Adrenal gland (tissue), 9 donors: ENCODE measurements at regions not wholly inside any gene's neighbourhood (a gene's known extent, or its start where the extent isn't known, plus 50 kb on each side); places are given as distances from the start of the nearest gene placed in this dataset.
"Not testable (repeated sequence)": the region's sequence is repeated elsewhere in the genome, so short reads cannot be mapped to it uniquely, and the experiment has no call there.

Source experiments
- DNase-seq, 7 donors: peaks; one replicate each; pipeline ENCODE4 v3.0.0-alpha.2; 2019 to 2020
- H3K27ac ChIP-seq, 5 donors: fragments of 200-600 bp; sonication (generic) in 4 of 5; 1 replicate in 3 of 5; 2 replicates in 2 of 5; pipeline versions ENCODE4 v1.5.1 to v1.8.0; 2016 to 2020; ENCODE audit warnings: mild to moderate bottlenecking in 1 of 5
- H3K27me3 ChIP-seq: fragments of 200-600 bp; 2 replicates; pipeline ENCODE4 v1.8.0; 2021
- H3K36me3 ChIP-seq, 2 donors: fragments of 200-600 bp; replicated peaks in 1 of 2; 1 replicate in 1 of 2; 2 replicates in 1 of 2; pipeline versions ENCODE4 v1.5.1 to v1.8.0; 2018 to 2022
- H3K4me1 ChIP-seq, 2 donors: fragments of 200-600 bp; replicated peaks in 1 of 2; 1 replicate in 1 of 2; 2 replicates in 1 of 2; pipeline versions ENCODE4 v1.5.1 to v1.8.0; 2018 to 2021
- H3K4me3 ChIP-seq, 4 donors: fragments of 200-600 bp; sonication (generic) in 3 of 4; one replicate each; pipeline ENCODE4 v1.5.1; 2016 to 2018
- H3K9me3 ChIP-seq, 3 donors: fragments of 200-600 bp; sonication (generic) in 1 of 3; replicated peaks in 1 of 3; 1 replicate in 2 of 3; 2 replicates in 1 of 3; pipeline versions ENCODE4 v1.5.1 to v1.8.0; 2016 to 2021
- CTCF ChIP-seq, 6 experiments: fragments of 450-650 bp in 4 of 6; fragments of 200-600 bp in 2 of 6; sonication (generic) in 1 of 6; IDR thresholded peaks; 1 replicate in 5 of 6; 2 replicates in 1 of 6; pipeline versions ENCODE4 v1.5.1 to v1.8.0; 2016 to 2021; ENCODE audit warnings: antibody characterized with exemption in 6 of 6, mild to moderate bottlenecking in 2 of 6, moderate library complexity in 1 of 6
- POLR2A ChIP-seq, 2 donors: fragments of 450-650 bp; IDR thresholded peaks; one replicate each; pipeline ENCODE4 v1.6.1; 2017; ENCODE audit warnings: antibody characterized with exemption in 2 of 2, mild to moderate bottlenecking in 2 of 2, moderate library complexity in 1 of 2
- WGBS, 4 donors: extraction: QIAGEN DNeasy Blood & Tissue Kit in 2 of 4; methylation state at CpG; one replicate each; pipeline versions ENCODE4 v1.1.5 to v1.1.7; 2013 to 2017; 5-methylcytosine and 5-hydroxymethylcytosine counted together
- intact Hi-C, 2 donors: fragments of 100-400 bp; cut with DNase I; formaldehyde crosslinking; loops; one replicate each; pipeline versions ENCODE4 v1.14.1 to v1.15.0; 2022 to 2023
- donor health status: healthy with polysubstance abuse.
- donor health status: Bipolar disorder and iron deficiency.
- donor health status: DM: yes; HTN: yes; CAD: no.
- donor health status: DM: no; HTN: no; CAD: no.
- donor health status: DM: no; HTN: no; CAD: no.

GRCh38 chrX:81925812-81926211 is 723.9 kb downstream of the SH3BGRL start:
- no peak for DNase-seq
- WGBS, 4 donors: 80 to 90% (median 86%) methylated on average over 1 to 2 of the region's 2 CpGs
- TF ChIP-seq POLR2A (IDR thresholded peaks at IDR 0.05): no peak
- intact Hi-C loops: no loop called here
- H3K27me3 ChIP-seq: peaks cover 8% of the 10 kb centered on the region
- no peaks in the 10 kb centered on the region for H3K36me3 ChIP-seq
- no peaks in the 10 kb centered on the region for H3K9me3 ChIP-seq
- H3K4me3 ChIP-seq: no peak overlapping the region
- H3K27ac ChIP-seq: no peak overlapping the region
- H3K4me1 ChIP-seq: no peaks in the 10 kb centered on the region

DNA sequence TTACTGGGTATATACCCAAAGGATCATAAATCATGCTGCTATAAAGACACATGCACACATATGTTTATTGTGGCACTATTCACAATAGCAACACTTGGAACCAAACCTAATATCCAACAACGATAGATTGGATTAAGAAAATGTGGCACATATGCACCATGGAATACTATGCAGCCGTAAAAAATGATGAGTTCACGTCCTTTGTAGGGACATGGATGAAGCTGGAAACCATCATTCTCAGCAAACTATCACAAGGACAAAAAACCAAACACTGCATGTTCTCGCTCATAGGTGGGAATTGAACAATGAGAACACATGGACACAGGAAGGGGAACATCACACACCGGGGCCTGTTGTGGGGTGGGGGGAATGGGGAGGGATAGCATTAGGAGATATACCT is 744.0 kb downstream of the SH3BGRL start:
- H3K9me3 ChIP-seq, DNase-seq, H3K27ac ChIP-seq, H3K36me3 ChIP-seq, H3K4me1 ChIP-seq, H3K4me3 ChIP-seq, intact Hi-C loops, H3K27me3 ChIP-seq: not testable (repeated sequence)
- WGBS, 4 donors: 78 to 90% (median 81%) methylated on average over 4 to 5 of the region's 5 CpGs

DNA sequence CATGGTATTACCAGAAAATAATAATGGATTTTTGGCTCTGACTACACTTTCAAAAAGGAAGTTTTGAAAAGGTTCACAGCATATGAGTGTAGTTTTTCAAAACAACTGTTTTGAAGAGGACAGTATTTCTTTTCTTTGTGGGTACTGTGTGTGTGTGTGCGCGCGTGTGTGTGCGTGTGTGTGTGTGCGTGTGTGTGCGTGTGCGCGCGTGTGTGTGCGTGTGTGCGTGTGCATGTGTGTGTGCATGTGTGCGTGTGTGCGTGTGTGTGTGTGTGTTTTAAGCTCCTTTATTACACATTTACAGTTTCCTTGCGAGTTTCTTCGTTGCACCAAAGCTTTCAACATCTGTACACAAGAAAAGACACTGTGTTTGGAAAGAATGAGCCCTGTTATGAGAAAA is 755.4 kb downstream of the SH3BGRL start:
- no peak overlapping the region for H3K4me3 ChIP-seq
- intact Hi-C loops: no loop called here
- H3K27ac ChIP-seq: no peak overlapping the region
- no peak for DNase-seq
- 63 to 79% (median 71%) methylated on average over 7 to 15 of the region's 15 CpGs for WGBS, 4 donors
- no peaks in the 10 kb centered on the region for H3K9me3 ChIP-seq
- no peaks in the 10 kb centered on the region for H3K4me1 ChIP-seq
- no peaks in the 10 kb centered on the region for H3K27me3 ChIP-seq
- TF ChIP-seq CTCF (IDR thresholded peaks at IDR 0.05) (no peak), POLR2A (IDR thresholded peaks at IDR 0.05) (no peak)
- H3K36me3 ChIP-seq: no peaks in the 10 kb centered on the region

- WGBS, 4 donors: 0 to 7% (median 3%) methylated on average over 1 of the region's 1 CpG
- H3K4me3 ChIP-seq: no peak overlapping the region
- DNase-seq: peak in 2 of 7 donors; percentile 7 to 9
- no peaks in the 10 kb centered on the region for H3K9me3 ChIP-seq
- no peak overlapping the region for H3K27ac ChIP-seq
- H3K36me3 ChIP-seq: no peaks in the 10 kb centered on the region
- intact Hi-C loops: no loop called here
- no peak for TF ChIP-seq POLR2A (IDR thresholded peaks at IDR 0.05)
- TF ChIP-seq CTCF (IDR thresholded peaks at IDR 0.05): peak; percentile 8 to 54 (median 25)
- H3K4me1 ChIP-seq: no peaks in the 10 kb centered on the region
- no peaks in the 10 kb centered on the region for H3K27me3 ChIP-seq
Measured at GRCh38 chrX:81957900-81958545, 756.1 kb downstream of the SH3BGRL start.

DNA sequence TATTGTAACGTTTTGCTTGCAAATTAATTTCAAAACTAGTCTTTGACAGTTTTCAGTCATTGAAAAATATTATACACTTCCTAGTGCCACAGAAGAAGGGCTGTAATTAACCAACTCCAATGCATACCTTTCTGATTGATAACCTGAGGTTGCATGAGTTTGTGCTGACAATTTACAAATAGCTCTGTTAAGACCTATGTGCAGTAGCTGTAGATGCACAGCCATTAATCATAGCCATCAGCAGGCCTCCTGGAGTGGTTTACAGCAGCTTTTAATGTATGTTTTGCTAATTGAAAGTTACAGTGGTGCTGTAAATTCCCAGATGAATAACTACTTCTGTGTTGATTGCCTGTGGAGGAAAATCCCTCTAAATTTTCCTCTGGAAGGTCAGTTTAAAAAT is 758.1 kb downstream of the SH3BGRL start:
- intact Hi-C loops: no loop called here
- Histone ChIP-seq H3K4me3 (no peak overlapping the region), H3K27me3 (no peaks in the 10 kb centered on the region), H3K4me1 (no peaks in the 10 kb centered on the region), H3K27ac (no peak overlapping the region), H3K36me3 (no peaks in the 10 kb centered on the region), H3K9me3 (no peaks in the 10 kb centered on the region)
- 11 to 29% (median 24%) methylated on average over 1 of the region's 1 CpG for WGBS, 4 donors
- DNase-seq: no peak
- TF ChIP-seq CTCF (IDR thresholded peaks at IDR 0.05): no peak
- no peak for TF ChIP-seq POLR2A (IDR thresholded peaks at IDR 0.05)

DNA sequence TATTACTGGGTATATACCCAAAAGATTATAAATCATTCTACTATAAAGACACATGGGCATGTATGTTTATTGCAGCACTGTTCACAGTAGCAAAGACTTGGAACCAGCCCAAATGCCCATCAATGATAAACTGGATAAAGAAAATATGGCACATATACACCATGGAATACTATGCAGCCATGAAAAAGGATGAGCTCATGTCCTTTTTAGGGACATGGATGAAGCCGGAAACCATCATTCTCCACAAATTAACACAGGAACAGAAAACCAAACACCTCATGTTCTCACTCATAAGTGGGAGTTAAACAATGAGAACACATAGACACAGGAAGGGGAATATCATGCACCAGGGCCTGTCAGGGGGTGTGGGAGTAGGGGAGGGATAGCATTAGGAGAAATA is 772.5 kb downstream of the SH3BGRL start:
- H3K4me1 ChIP-seq, H3K4me3 ChIP-seq, H3K9me3 ChIP-seq, intact Hi-C loops, H3K27ac ChIP-seq, H3K27me3 ChIP-seq, H3K36me3 ChIP-seq, DNase-seq: not testable (repeated sequence)
- WGBS, 4 donors: 75 to 100% (median 84%) methylated on average over 1 of the region's 1 CpG
